BE2C (cell line): ENCODE measurements at regions not wholly inside any gene's neighbourhood (a gene's known extent, or its start where the extent isn't known, plus 50 kb on each side); places are given as distances from the start of the nearest gene placed in this dataset.
A peak's percentile ranks its signal among the peaks of the same experiment; 100 is the strongest.

Experiments
- DNase-seq: peaks from one replicate; pipeline ENCODE4 v3.0.0-alpha.2; 2020
- H3K27me3 ChIP-seq: fragments of 250-450 bp; sonication (Bioruptor Pico); 2 replicates; pipeline ENCODE4 v1.5.1; 2020; ENCODE audit warnings: mild to moderate bottlenecking
- H3K36me3 ChIP-seq: fragments of 250-450 bp; sonication (Bioruptor Pico); 2 replicates; pipeline ENCODE4 v1.5.1; 2020; ENCODE audit warnings: mild to moderate bottlenecking
- H3K4me1 ChIP-seq: fragments of 250-450 bp; sonication (Bioruptor Pico); 2 replicates; pipeline ENCODE4 v1.5.1; 2020
- H3K4me3 ChIP-seq: 2 replicates; pipeline ENCODE4 v1.5.1; 2011; ENCODE audit warnings: low read depth, low read length
- H3K9me3 ChIP-seq: fragments of 250-450 bp; sonication (Bioruptor Pico); 2 replicates; pipeline ENCODE4 v1.5.1; 2020
- CTCF ChIP-seq: IDR thresholded peaks from 2 replicates; pipeline ENCODE4 v1.5.1; 2012; ENCODE audit warnings: mild to moderate bottlenecking, low read depth, low read length

- no peak for TF ChIP-seq CTCF
- H3K9me3 ChIP-seq = no peaks in the 10 kb centered on the region
- DNase-seq = peak; percentile 34
- no peaks in the 10 kb centered on the region; the same call in 1 of the 2 replicates for H3K27me3 ChIP-seq
- no peak overlapping the region for H3K4me3 ChIP-seq
- H3K36me3 ChIP-seq = no peaks in the 10 kb centered on the region
- no peaks in the 10 kb centered on the region for H3K4me1 ChIP-seq
Measured at GRCh38 chr5:77558266-77558665, 66.2 kb upstream of the WDR41 start.

DNA sequence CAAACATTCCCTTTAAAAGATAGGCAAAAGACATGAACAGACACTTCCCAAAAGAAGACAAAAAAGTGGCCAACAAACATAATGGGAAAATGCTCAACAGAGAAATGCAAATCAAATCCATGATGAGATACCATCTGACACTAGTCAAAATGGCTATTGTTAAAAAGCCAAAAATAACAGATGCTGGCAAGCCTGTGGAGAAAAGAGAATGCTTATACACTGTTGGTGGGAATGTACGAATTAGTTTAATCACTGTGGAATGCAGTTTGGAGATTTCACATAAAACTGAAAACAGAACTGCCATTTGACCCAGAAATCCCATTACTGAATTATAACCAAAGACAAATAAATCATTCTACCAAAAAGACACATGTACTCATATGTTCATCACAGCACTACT, 58.3 kb upstream of the WDR41 start:
- TF ChIP-seq CTCF = no peak
- H3K4me1 ChIP-seq = no peaks in the 10 kb centered on the region
- H3K4me3 ChIP-seq = no peak overlapping the region
- H3K36me3 ChIP-seq = no peaks in the 10 kb centered on the region
- H3K9me3 ChIP-seq = no peaks in the 10 kb centered on the region
- H3K27me3 ChIP-seq = no peaks in the 10 kb centered on the region; the same call in 1 of the 2 replicates
- DNase-seq = no peak

GRCh38 chr5:77545285-77545684, 53.2 kb upstream of the WDR41 start:
- H3K27me3 ChIP-seq = no peaks in the 10 kb centered on the region
- H3K4me1 ChIP-seq = no peaks in the 10 kb centered on the region
- no peak for DNase-seq
- H3K36me3 ChIP-seq = no peaks in the 10 kb centered on the region
- H3K9me3 ChIP-seq = no peaks in the 10 kb centered on the region; the same call in 1 of the 2 replicates
- TF ChIP-seq CTCF = no peak
- no peak overlapping the region for H3K4me3 ChIP-seq
